Activated CD8-positive, alpha-beta memory T cell treated with anti-CD3 and anti-CD28 coated beads for 24 hours (primary cell): ENCODE measurements at regions not wholly inside any gene's neighbourhood (a gene's known extent, or its start where the extent isn't known, plus 50 kb on each side); places are given as distances from the start of the nearest gene placed in this dataset.

Source experiments
- DNase-seq: peaks from one replicate; pipeline ENCODE4 v3.0.0-alpha.2; 2020

DNA sequence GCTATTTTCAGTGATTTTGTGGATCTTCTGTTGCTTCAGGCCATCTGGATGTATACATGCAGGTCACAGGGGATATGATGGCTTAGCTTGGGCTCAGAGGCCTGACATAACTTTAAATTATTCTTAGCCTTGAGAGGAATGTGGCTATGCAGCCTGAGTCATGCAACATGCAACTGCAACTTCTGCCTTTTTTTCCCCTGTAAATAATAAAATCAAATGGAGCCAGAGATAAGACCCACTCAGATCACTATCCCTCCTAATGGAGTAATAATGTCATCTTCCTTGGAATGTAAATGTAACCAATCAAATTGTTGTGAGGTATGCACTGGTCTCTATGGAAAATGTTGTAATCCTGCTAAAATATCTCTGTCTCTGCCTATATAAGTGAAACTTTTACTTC, 54.9 kb downstream of the MAGEB17 start:
- DNase-seq, result no peak

DNA sequence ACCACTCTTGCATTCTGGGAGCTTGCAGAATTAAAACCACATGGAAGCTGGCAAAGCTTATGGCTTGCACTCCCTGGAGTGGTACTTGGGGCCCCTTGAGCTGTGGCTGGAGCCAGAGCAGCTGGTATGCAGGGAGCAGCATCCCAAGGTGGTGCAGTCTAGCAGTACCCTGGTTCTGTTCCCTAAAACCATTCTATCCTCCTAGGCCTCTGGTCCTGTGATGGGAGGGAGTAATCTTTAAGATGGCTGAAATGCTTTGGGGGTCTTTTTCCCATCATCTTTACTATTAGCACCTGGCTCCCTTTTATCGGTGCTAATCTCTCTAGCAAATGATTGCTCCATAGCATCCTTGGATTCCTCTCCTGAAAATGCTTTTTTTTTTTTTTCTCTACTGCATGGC, 56.1 kb downstream of the MAGEB17 start:
- DNase-seq, result no peak

DNA sequence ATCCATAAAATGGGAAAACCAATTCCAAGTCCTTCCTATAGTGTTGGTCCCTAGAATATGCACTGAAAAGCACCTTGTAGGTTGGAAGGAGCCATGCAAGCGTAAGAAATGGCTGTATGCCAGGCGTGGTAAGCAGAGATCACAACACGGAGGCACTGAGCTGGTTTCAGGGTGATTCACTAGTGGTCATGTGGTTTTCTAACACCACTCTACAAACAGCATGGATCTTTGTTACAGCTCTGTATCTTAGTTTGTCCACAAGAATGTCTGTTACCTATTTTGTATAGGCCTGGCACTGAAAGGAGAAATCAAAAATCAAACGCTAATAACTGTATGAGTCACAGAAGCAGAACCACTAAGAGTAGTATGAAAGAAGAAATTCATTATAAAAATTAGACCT, 71.9 kb downstream of the MAGEB17 start:
- no peak for DNase-seq

DNA sequence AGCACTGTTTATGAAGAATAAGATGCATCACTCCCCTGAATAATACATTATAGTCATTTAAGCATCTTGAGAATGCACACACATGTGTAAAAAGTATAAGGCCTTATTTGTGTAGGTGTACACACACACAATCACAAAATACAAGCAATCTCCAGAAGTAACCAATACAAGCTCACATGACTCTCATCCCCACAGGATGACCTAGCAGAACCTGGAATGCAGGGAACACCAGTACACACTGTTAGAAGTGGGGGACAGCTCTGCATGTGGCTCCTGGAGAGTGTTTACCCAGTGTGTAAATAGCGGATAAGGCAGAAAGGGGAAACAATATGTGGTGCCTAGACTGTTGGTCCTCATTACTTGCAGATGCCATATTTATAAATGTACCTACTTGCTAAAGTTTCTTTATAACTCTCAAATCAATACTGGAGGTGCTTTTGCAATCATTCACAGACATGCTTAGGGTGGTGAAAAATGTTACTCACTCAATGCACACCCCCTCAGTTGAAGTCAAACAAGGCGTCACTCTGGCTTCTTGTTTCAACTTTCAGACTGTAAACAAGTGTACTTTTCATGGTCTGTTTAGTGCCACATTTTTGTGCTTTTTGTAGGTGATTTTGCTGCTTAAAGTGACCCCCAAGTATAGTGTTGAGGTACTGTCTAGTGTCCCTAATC, 73.1 kb downstream of the MAGEB17 start:
- no peak for DNase-seq

DNA sequence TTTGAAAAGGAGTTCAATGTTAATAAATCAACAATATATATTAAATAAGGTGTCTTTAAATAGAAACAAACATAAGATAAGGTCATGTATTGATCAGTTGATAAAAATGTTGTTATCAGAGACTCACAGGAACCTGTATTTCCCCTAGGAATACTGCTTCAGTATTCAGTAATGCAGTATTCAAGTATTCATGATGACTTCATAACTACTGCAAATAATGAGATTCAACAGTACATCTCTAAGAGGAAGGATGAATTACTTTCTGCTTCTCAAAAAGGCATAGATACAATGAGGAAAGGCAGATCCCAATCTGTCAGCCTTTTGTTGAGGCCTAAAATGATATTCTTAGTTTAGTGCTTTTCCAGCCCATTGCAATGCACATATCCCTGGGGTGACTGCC, 73.7 kb downstream of the MAGEB17 start:
- DNase-seq, result no peak

DNA sequence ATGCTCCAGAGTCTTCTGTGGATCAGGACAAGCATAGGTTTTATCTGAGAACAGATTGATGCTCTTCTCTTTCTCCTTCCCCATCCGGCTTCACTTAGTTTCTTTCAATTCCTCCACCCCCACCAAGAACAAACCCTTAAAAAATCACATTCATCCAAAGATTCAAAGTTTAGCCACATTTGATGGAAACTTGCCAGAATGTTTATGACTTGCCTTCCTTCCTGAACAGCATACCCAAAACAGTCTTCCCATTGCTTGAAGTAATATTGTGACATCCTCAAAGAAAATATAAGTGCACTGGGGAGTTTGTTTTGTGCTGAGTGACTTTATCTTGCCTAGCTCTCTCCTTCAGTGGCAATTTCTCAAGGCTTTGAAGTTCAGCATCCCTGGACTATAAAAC, 83.0 kb downstream of the MAGEB17 start:
- DNase-seq, result no peak

DNA sequence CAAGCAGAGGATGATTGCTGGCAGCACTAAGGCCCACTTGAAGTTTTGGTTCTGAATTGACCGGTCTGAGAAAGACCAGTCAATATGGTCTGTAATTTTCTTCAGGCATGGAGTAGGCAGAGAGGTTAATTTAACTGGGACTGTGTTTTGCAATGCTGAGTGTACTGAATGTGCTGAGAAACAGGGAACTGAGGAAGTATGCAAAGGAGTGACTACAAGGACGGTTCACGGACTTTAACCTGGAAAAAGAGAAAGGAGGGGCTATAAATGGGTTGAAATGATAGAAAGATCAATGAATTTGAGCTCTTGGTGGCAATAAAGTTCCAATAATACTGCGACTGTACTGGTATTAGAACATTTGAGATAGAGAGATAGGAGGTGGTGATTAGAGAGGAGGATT, 84.5 kb downstream of the MAGEB17 start:
- no peak for DNase-seq

DNA sequence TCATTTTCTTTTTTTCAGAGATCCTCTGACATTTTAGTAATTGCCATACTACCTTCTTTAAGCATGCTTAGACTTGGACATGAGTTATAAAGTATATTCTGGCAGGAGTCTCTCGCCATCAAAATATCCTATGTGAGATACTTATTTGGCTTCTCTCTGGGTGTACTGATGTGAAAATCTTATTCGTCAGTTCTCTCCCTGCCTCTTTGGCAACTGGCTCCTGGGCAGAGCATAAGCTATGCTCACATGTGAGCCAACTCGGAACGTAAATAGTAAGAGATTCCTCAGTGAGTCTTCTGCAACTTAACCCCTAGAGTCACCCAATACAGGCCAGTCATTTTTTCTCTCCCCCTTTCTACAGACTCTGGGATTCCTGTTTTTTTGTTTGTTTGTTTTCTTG, 91.6 kb downstream of the MAGEB17 start:
- no peak for DNase-seq

DNA sequence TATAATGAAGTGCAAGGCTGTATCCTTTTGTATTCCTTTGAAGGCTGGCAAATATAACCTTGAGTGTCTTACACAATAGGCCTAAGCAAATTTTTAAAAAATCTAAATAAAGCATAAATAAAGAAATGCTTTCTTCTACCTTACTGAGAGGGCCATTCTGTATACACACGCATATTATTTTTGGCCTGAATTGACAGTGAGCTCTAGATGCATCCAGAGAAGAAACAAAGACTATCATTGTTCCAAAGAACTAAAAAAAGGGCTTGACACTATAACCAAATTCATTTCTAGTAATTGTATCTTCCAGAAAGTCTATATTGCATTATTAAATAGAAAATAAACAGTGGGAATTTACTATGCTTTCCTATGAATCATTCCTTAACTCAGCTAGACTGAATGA, 100.2 kb downstream of the MAGEB17 start:
- no peak for DNase-seq

DNA sequence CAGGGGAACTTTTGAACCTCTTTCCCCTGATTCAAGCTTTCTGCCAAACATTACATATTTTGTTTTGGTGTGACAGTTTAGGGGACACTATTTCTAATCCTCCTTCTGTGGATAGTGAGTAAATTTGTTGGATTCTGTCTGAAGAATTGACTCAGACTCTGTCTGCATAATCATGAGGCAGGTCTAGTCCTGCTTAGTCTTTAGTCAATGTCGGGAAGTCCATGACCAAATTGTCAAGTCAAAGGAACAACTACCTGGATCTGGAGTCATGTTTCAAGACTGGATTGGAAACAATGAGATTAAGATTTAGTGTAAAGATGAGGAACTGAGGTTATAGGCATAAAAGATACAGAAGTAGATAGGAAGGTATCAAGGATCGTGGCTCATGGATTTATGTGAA, 100.9 kb downstream of the MAGEB17 start:
- no peak for DNase-seq

DNA sequence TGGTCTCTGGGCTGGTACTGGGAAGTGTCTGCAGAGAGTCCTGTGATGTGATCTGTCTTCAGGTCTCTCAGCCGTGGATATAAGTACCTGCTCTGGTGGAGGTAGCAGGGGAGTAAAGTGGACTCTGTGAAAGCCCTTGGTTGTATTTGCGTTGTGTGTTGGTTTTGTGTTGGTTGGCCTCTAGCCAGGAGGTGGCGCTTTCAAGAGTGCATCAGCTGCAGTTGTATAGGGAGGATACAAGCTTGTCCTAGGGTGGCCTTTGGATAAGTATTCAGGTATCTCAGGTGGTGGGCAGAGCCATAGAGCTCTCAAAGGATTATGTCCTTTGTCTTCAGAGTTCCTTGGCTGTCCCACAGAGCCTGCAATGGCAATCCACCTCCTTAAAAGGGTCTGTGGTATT, 111.6 kb downstream of the MAGEB17 start:
- no peak for DNase-seq

DNA sequence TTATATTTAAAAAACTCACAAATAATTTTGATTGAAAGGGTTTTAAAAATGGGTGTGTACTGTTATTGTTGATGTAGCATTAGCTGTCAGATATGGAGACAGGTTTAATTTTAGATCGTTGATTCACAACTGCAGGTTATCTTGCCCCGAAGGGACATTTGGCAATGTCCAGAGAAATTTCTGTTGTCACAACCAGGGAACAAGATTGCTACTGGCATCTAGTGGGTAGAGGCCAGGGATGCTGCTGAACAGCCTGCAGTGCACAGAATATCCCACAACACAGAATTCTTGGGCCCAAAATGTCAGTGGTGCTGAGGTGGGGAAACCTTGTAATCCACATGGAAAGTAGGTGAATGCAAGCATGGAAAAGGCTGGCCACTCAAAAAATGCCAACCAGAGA, 114.9 kb downstream of the MAGEB17 start:
- DNase-seq, result no peak

DNA sequence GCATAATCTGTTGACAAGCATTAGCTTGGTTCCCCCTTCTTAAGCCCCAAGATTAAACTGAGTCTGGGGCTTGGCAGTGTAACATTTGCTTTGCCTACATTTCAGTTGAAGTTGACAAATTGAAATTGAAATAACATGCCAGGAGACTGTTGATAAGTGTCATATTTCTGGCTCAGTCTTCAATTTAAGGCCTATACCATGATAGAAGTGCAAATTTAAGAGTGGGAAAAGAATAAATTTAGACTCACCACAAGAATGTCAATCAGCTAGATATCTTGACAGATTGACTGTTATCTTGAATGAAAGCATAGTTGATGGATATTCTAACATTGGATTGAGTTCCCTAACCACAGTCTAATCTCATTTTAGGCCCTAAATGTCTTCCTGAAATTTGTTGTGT, 117.6 kb downstream of the MAGEB17 start:
- no peak for DNase-seq

DNA sequence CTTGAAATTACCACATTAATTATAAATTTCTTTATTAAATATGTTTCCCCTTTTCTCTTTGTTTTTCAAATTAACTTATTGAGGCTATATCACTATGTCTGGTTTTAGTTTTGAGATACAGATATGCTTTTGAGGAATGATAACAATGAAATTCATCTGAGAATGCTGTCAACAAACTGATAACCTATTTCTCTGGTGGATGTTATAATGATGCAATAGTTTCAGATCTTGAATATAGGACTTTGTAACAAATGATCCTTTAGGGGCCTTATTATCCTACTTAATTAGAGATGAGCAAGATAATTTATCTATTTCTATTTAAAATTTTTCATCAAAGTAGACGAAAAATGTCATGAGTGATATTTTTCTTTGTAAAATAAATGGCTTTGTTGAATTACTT, 123.7 kb downstream of the MAGEB17 start:
- no peak for DNase-seq

DNA sequence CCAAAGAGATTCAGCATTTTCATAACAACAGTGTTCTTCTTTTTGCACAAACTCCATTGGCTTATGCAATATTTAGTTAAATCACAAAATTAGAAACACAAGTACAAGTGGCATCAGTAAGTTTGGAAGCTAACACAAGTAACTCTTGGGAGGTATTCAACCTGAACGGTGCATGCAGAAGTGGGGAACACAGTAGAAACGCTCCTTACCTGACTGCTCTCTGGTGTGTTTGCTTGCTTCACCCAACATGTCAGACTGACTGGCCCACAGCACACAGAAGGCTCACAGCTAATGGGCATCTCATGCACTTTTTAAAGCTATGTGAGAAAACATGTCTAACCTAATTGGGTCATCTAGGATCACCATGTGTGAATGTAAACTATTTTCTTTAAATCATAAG, 133.6 kb downstream of the MAGEB17 start:
- DNase-seq, result no peak

DNA sequence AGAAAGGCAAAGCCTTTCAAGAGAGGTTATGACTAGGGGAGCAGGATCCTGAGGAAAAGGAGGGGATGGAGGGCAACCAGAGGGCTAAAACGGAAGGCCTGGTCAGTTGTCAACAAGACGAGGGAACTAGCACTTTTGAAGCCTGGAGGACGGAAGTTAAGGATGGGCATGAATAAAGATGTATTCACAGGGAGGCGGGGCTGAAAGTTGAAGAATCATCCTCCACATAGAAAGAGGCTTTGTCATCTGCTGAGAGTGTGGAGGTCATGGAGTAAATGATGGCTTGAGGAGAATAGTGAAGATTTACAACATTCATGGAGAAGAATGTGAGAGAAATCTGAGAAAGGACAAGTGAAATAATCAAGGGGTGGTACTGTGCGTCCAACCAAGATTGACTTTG, 137.5 kb downstream of the MAGEB17 start:
- DNase-seq, result no peak

DNA sequence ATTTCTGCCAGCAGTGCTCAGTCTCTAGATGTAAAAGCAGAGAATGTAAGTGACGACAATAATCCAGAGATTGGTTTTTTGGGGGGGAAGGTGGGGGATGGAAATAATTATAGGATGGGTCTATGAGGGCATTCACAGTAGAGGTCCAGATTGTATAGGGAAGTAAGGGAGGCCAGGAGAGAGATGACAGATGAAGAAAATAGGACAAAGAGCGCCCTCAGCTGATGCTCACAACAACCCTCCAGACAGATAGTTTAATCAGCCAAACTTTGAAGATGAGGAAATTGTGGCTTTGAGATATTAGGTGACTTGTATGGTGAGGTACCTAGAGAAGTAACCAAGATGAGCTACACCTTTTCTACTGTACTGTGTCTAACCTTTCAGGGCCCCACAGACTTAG, 137.9 kb downstream of the MAGEB17 start:
- no peak for DNase-seq

DNA sequence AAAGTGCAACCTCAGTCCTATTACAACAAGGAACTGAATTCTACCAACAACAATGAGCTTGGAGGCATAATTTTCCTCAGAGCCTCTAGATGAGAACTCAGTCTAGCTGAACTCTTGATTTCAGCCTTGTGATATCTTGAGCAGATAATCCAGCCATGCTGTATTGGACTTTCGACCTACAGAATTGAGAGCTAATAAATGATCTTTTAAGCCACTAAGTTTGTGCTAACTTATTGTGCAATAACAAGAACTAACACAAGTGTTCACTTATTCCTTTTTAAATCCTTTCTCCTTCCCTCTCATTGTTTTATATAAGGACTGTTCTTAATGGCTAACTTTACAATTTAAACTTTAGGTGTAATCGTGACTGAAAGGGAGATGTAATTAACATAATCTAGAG, 140.7 kb downstream of the MAGEB17 start:
- no peak for DNase-seq

DNA sequence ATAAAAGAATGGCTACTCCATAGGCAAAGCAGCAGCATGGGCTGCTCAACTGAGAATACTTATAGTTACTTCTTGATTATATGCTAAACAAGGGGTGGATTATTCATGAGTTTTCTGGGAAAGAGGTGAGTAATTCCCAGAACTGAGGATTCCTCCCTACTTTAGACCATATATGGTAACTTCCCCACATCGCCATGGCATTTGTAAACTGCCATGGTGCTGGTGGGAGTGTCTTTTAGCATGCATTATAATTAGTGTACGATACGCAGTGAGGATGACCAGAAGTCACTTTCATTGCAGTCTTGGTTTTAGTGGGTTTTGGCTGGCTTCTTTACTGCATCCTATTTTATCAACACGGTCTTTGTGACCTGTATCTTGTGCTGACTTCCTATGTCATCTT, 141.5 kb downstream of the MAGEB17 start:
- no peak for DNase-seq

DNA sequence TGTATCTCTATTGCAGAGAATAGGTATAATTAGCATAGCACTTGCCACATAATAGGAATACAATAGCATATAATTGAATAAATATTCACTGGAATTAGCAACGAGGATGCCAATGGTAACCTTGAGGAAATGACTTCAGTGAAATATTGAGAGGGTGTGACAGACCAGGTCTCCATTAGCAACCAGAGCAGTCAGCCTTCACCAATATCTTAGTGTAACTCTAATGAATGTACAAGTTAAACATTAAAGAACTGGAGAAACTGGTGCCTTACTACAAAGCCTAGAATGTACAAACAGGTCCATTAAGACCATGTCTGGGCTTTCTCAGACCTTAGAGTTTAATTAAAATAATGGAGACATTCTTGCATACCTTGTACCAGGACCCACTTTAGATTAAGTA, 143.0 kb downstream of the MAGEB17 start:
- no peak for DNase-seq

DNA sequence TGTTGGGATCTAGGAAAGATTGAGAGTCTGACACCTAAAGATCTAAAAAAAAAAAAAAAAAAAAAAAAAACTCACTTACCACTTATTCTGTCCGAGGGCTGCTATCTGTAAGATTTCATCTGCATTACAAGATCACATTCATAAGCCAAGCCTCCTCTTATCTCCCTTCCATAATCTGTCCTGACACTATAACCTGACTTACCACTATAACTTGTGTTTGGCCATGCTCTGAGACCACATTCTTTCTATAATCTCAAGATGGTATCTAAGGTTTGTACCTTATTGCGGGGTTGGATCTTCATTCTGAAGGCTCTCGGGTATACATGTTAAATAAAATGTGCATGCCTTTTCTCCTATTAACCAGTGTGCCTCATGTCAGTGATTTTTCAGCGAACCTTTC, 144.4 kb downstream of the MAGEB17 start:
- DNase-seq, result no peak

DNA sequence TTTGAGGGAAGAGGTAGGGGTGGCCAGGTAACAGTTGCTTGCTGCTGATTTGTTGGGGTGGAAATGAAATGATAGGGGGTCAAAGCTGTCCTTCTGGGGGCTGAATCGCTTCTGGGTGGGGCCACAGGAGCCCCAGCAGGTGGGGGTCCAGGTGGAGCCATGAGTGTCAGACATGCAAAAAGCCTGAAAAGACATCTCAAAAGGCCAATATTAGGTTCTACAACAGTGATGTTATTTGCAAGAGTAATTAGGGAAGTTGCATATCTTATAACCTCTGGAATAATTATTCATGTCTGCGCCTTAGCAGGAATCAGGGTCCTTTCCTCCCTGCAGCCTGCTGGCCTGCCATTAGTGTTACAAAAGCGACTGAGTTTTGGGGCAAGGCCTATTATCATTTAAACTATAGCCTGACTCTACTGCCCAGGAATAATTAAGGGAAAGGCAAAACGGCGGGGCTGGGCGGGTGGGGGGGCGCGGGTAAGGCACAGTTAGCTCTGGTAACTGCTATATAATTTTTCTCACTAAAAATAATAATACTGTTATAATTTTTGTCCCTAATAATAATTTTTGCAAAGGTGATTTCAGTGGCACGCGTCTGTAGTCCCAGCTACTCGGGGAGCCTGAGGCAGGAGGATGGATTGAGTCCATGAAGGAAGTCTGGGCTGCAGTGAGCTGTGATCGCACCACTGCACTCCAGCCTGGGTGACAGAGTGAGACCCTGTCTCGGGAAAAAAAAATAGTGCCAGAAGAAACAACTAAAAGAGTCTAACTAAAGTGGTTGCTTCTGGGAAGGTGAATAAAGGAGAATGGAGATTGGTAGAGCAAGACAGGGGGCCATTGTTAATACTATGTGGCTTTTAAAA, 145.7 kb downstream of the MAGEB17 start:
- DNase-seq, result no peak

DNA sequence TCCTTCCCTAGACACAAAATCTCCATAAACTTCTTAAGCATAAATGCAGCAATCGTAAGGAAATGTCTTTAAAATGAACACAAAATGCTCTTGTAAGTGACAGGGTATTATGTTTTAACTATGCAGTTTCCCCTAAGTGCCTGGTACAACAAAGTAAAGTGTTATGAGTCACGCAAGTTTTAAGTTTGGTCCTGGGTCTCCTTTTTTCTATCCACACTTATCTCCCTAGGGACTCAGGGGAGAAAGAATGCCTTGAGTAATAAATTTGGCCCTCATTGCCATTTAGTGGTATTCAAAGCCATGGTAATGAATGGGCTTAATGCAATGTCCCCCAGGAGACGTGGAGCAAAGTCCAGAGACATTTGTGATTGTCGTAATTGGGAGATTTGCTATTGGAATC, 149.1 kb downstream of the MAGEB17 start:
- DNase-seq, result no peak

DNA sequence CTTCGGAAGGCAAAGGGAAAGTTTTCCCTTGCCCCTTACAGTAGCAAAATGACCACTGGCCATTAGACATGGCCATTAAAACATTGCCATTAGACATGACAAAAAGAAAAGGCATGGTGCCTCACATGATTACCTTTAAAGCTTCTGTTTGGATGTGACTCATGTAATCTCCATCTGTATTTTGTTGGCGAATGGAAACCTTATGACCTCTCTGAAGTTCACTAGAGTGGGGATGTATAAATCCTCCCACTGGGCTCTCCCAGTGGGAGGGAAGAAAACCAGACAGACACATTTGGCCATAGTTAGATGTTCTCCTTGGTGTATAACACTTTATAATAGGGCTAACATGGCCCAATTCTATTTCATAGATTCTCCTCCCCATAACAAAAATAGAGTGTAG, 152.6 kb downstream of the MAGEB17 start:
- DNase-seq, result no peak
